B cell (primary cell): ENCODE measurements at regions not wholly inside any gene's neighbourhood (a gene's known extent, or its start where the extent isn't known, plus 50 kb on each side); places are given as distances from the start of the nearest gene placed in this dataset.

Source experiments
- ATAC-seq: fragments of 200-7000 bp; cut with Tn5 transposase; one replicate; pipeline ENCODE4 v1.10.0; 2021; ENCODE audit warnings: low read depth, mild to moderate bottlenecking, moderate number of reproducible peaks, moderate library complexity
- CTCF ChIA-PET: fragments of 350-600 bp; sonication (Branson Sonifier 250); formaldehyde crosslinking; loops from one replicate; lab custom pipeline; 2021; ENCODE audit warnings: antibody characterized with exemption, inconsistent platforms; lab: Charles Lee
- POLR2A ChIA-PET: fragments of 350-600 bp; sonication (Branson Sonifier 250); formaldehyde crosslinking; loops from one replicate; lab custom pipeline; 2021; ENCODE audit warnings: antibody characterized with exemption; lab: Charles Lee
- DNase-seq: peaks from one replicate; pipeline ENCODE4 v3.0.0; 2013
- H2AFZ ChIP-seq: 2 replicates; pipeline ENCODE4 v1.6.1; 2012; ENCODE audit warnings: mild to moderate bottlenecking, low read depth, low read length; ENCODE audit not compliant: insufficient read depth, poor library complexity, severe bottlenecking
- H3K27ac ChIP-seq, 2 donors: 1 replicate in 1 of 2; 2 replicates in 1 of 2; pipeline ENCODE4 v1.5.1; 2012 to 2013; ENCODE audit warnings: low read length in 2 of 2, mild to moderate bottlenecking in 2 of 2, moderate library complexity in 1 of 2
- H3K27me3 ChIP-seq, 4 experiments: fragments of 200-600 bp in 1 of 4; sonication (generic) in 1 of 4; replicated peaks in 1 of 4; 1 replicate in 2 of 4; 2 replicates in 2 of 4; pipeline versions ENCODE4 v1.6.1 to v1.7.0; 2013 to 2016; ENCODE audit warnings: low read length in 3 of 4, mild to moderate bottlenecking in 2 of 4, mixed read lengths in 1 of 4, moderate library complexity in 1 of 4; ENCODE audit not compliant: insufficient read depth in 4 of 4, control insufficient read depth in 3 of 4; ENCODE audit errors: control extremely low read depth in 1 of 4
- H3K36me3 ChIP-seq, 2 experiments: replicated peaks in 1 of 2; 1 replicate in 1 of 2; 2 replicates in 1 of 2; pipeline versions ENCODE4 v1.6.1 to v1.7.1; 2013; ENCODE audit warnings: low read length in 1 of 2; ENCODE audit not compliant: insufficient read depth in 2 of 2, control insufficient read depth in 1 of 2; ENCODE audit errors: control extremely low read depth in 1 of 2, extremely low read depth in 1 of 2
- H3K4me1 ChIP-seq, 2 donors: fragments of 200-600 bp in 1 of 2; sonication (generic) in 1 of 2; 1 replicate in 1 of 2; 2 replicates in 1 of 2; pipeline versions ENCODE4 v1.5.1 to v1.6.1; 2013 to 2017; ENCODE audit warnings: low read length in 2 of 2; ENCODE audit not compliant: control insufficient read depth in 2 of 2, insufficient read depth in 2 of 2
- H3K4me2 ChIP-seq: replicated peaks from 2 replicates; pipeline ENCODE3; 2012; ENCODE audit warnings: mild to moderate bottlenecking, low read depth, low read length; ENCODE audit not compliant: poor library complexity, severe bottlenecking
- H3K4me3 ChIP-seq, 5 experiments: fragments of 200-600 bp in 1 of 5; sonication (generic) in 1 of 5; 1 replicate in 3 of 5; 2 replicates in 2 of 5; pipeline versions ENCODE4 v1.5.1 to v1.7.0; 2011 to 2016; ENCODE audit warnings: low read length in 4 of 5, mild to moderate bottlenecking in 4 of 5, low read depth in 2 of 5, control low read depth in 1 of 5, moderate library complexity in 1 of 5; ENCODE audit not compliant: insufficient read depth in 1 of 5; ENCODE audit errors: control extremely low read depth in 1 of 5, extremely low read depth in 1 of 5
- H3K79me2 ChIP-seq: fragments of 200-600 bp; sonication (generic); one replicate; pipeline ENCODE4 v1.6.0; 2016; ENCODE audit warnings: low read length; ENCODE audit not compliant: control insufficient read depth, insufficient read depth
- H3K9ac ChIP-seq: fragments of 200-600 bp; sonication (generic); 2 replicates; pipeline ENCODE4 v1.6.1; 2017; ENCODE audit warnings: mild to moderate bottlenecking, low read length, moderate library complexity
- H3K9me3 ChIP-seq, 3 donors: one replicate each; pipeline versions ENCODE4 v1.6.1 to v1.7.1; 2013; ENCODE audit warnings: low read length in 2 of 3; ENCODE audit not compliant: control insufficient read depth in 2 of 3, insufficient read depth in 1 of 3; ENCODE audit errors: control extremely low read depth in 1 of 3
- H4K20me1 ChIP-seq: 2 replicates; pipeline ENCODE4 v1.6.0; 2012; ENCODE audit warnings: mild to moderate bottlenecking, low read length; ENCODE audit not compliant: insufficient read depth, control insufficient read depth, poor library complexity, severe bottlenecking
- H3K27ac Mint-ChIP-seq: one replicate; pipeline ENCODE4 v1.8.0; 2021; ENCODE audit warnings: mixed read lengths
- H3K27me3 Mint-ChIP-seq: one replicate; pipeline ENCODE4 v1.8.0; 2021; ENCODE audit warnings: mixed read lengths
- H3K4me1 Mint-ChIP-seq: one replicate; pipeline ENCODE4 v1.8.0; 2021; ENCODE audit warnings: mixed read lengths
- H3K4me3 Mint-ChIP-seq: one replicate; pipeline ENCODE4 v1.8.0; 2021; ENCODE audit warnings: mixed read lengths
- H3K9me3 Mint-ChIP-seq: one replicate; pipeline ENCODE4 v1.8.0; 2022; ENCODE audit warnings: mixed read lengths; ENCODE audit not compliant: insufficient read depth
- EZH2 ChIP-seq: IDR thresholded peaks from 2 replicates; pipeline ENCODE4 v1.6.1; 2012; ENCODE audit warnings: borderline replicate concordance, low read depth, mild to moderate bottlenecking, moderate library complexity, low read length; ENCODE audit not compliant: insufficient read depth, poor library complexity, severe bottlenecking
- WGBS: methylation state at CpG from one replicate; pipeline ENCODE4 v1.1.5; 2013; ENCODE audit warnings: missing lambda C conversion rate; ENCODE audit not compliant: insufficient coverage; 5-methylcytosine and 5-hydroxymethylcytosine counted together
- intact Hi-C: fragments of 100-400 bp; cut with micrococcal nuclease; formaldehyde crosslinking; loops from one replicate; pipeline ENCODE4 v1.10.0; 2022
- TF ChIP-seq, protein P1 (sequence below): fragments of 200-600 bp; IDR thresholded peaks from one replicate; pipeline ENCODE4 v1.8.0; 2022; ENCODE audit warnings: antibody characterized with exemption, mild to moderate bottlenecking

DNA sequence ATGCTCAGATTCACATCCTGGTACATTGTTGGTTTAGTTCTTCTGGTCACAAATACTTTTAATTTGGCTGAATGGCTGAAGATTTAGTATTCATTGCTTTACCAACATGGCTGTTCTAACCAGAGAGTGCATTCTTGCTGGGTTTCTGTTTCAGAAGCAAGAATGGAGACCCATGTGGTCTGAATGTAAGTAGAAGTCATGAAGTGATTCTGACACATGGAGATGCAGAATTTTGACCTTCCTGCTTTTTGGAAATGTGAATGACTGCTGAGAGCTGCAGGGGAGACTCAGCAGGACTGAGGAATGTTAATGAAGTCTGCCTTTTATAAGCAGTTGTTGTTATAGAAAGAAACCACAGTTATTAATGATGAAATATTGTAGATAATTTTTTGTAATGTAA, 576.1 kb upstream of the MARCKS start:
- H3K4me1 ChIP-seq: no peaks in the 10 kb centered on the region
- H3K4me3 ChIP-seq: no peak overlapping the region
- intact Hi-C loops: no loop called here
- H3K9ac ChIP-seq: no peak overlapping the region
- ChIA-PET CTCF (no interaction called here), POLR2A (no interaction called here)
- Mint-ChIP-seq H3K9me3 (peaks cover 2% of the 10 kb centered on the region), H3K27ac (no peak overlapping the region), H3K4me3 (no peak overlapping the region), H3K27me3 (no peaks in the 10 kb centered on the region), H3K4me1 (peaks cover 3% of the 10 kb centered on the region)
- H2AFZ ChIP-seq: no peak overlapping the region
- H3K4me2 ChIP-seq: no peak overlapping the region
- H3K36me3 ChIP-seq: no peaks in the 10 kb centered on the region
- H3K27me3 ChIP-seq: no peaks in the 10 kb centered on the region
- H3K9me3 ChIP-seq: no peaks in the 10 kb centered on the region
- H3K27ac ChIP-seq: no peak overlapping the region
- no peaks in the 10 kb centered on the region for H4K20me1 ChIP-seq
- DNase-seq: no peak
- no peak for TF ChIP-seq EZH2
- TF ChIP-seq, protein P1, sequence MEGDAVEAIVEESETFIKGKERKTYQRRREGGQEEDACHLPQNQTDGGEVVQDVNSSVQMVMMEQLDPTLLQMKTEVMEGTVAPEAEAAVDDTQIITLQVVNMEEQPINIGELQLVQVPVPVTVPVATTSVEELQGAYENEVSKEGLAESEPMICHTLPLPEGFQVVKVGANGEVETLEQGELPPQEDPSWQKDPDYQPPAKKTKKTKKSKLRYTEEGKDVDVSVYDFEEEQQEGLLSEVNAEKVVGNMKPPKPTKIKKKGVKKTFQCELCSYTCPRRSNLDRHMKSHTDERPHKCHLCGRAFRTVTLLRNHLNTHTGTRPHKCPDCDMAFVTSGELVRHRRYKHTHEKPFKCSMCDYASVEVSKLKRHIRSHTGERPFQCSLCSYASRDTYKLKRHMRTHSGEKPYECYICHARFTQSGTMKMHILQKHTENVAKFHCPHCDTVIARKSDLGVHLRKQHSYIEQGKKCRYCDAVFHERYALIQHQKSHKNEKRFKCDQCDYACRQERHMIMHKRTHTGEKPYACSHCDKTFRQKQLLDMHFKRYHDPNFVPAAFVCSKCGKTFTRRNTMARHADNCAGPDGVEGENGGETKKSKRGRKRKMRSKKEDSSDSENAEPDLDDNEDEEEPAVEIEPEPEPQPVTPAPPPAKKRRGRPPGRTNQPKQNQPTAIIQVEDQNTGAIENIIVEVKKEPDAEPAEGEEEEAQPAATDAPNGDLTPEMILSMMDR: no peak
- ATAC-seq: no peak
- H3K79me2 ChIP-seq: no peaks in the 10 kb centered on the region

DNA sequence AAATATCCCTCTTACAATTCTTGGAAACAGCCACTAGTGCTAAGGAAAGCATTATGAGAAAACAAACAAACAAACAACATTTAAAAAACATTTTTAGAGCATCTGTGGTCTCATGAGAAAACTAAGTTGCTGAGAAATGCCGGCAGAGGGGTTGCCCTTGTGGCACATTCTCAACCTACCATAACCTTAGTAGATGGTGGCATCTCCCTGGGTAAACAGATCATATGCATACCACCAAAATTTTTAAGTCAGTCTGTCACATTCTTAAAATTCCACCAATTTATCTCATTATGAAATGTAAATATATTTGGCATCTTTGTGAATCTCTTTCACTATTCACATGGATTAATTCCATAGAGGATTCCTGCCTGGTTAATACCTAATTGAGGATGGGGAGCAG, 575.7 kb upstream of the MARCKS start:
- WGBS: 83% methylated on average over 1 of the region's 1 CpG
- Histone ChIP-seq H2AFZ (no peak overlapping the region), H3K27ac (no peak overlapping the region), H3K4me3 (no peak overlapping the region), H3K9ac (no peak overlapping the region), H3K36me3 (no peaks in the 10 kb centered on the region), H3K4me1 (no peaks in the 10 kb centered on the region), H4K20me1 (no peaks in the 10 kb centered on the region), H3K79me2 (no peaks in the 10 kb centered on the region), H3K27me3 (no peaks in the 10 kb centered on the region), H3K4me2 (no peak overlapping the region), H3K9me3 (peaks cover 0 to under 1% (median 0%) of the 10 kb centered on the region in 3 donors)
- ChIA-PET CTCF (no interaction called here), POLR2A (no interaction called here)
- DNase-seq (no peak), ATAC-seq (no peak)
- Mint-ChIP-seq H3K27me3 (no peaks in the 10 kb centered on the region), H3K27ac (no peak overlapping the region), H3K9me3 (peaks cover 2% of the 10 kb centered on the region), H3K4me3 (no peak overlapping the region), H3K4me1 (peaks cover 3% of the 10 kb centered on the region)
- TF ChIP-seq, protein P1: no peak
- no peak for TF ChIP-seq EZH2
- intact Hi-C loops: no loop called here
